Calu3 (cell line): ENCODE measurements at regions not wholly inside any gene's neighbourhood (a gene's known extent, or its start where the extent isn't known, plus 50 kb on each side); places are given as distances from the start of the nearest gene placed in this dataset.

Source experiments
- BruUV-seq: library from RNA; stranded (reverse); fragments of 400-500 nt; replicated peaks from 2 replicates; lab custom pipeline; 2021; lab: Mats Ljungman, UMichigan
- CTCF ChIA-PET: fragments of 300-600 bp; sonication (Branson Sonifier 250); formaldehyde crosslinking; loops from one replicate; lab custom pipeline; 2022; ENCODE audit warnings: antibody characterized with exemption; lab: Charles Lee
- DNase-seq: peaks from one replicate; pipeline ENCODE4 v3.0.0; 2022
- H3K27ac Mint-ChIP-seq: one replicate; pipeline ENCODE4 v1.8.0; 2022; ENCODE audit warnings: mixed read lengths; ENCODE audit not compliant: unreplicated experiment
- H3K27me3 Mint-ChIP-seq: one replicate; pipeline ENCODE4 v1.8.0; 2022; ENCODE audit warnings: mixed read lengths; ENCODE audit not compliant: unreplicated experiment
- H3K36me3 Mint-ChIP-seq: one replicate; pipeline ENCODE4 v1.8.0; 2022; ENCODE audit warnings: mild to moderate bottlenecking, moderate library complexity, mixed read lengths; ENCODE audit not compliant: insufficient read depth, unreplicated experiment
- H3K4me1 Mint-ChIP-seq: one replicate; pipeline ENCODE4 v1.8.0; 2022; ENCODE audit warnings: mild to moderate bottlenecking, low read depth, mixed read lengths; ENCODE audit not compliant: unreplicated experiment
- H3K4me3 Mint-ChIP-seq: one replicate; pipeline ENCODE4 v1.8.0; 2022; ENCODE audit warnings: mild to moderate bottlenecking, low read depth, moderate library complexity, mixed read lengths; ENCODE audit not compliant: unreplicated experiment
- H3K9me3 Mint-ChIP-seq: one replicate; pipeline ENCODE4 v1.8.0; 2022; ENCODE audit warnings: low read depth, mixed read lengths; ENCODE audit not compliant: unreplicated experiment
- CTCF ChIP-seq: fragments of 200-600 bp; IDR thresholded peaks from one replicate; pipeline ENCODE4 v1.8.0; 2022; ENCODE audit warnings: antibody characterized with exemption; ENCODE audit not compliant: unreplicated experiment
- intact Hi-C: fragments of 100-400 bp; cut with micrococcal nuclease; formaldehyde crosslinking; loops from one replicate; pipeline ENCODE4 v1.10.0; 2022; ENCODE audit not compliant: unreplicated experiment

GRCh38 chr9:89696780-89697179, 92.0 kb downstream of the GADD45G start:
- H3K9me3 Mint-ChIP-seq, result no peaks in the 10 kb centered on the region
- no TSS peak for BruUV-seq

GRCh38 chr9:89697553-89697952, 92.7 kb downstream of the GADD45G start:
- no peak for DNase-seq
- H3K27ac Mint-ChIP-seq, result no peak overlapping the region
- no peak for TF ChIP-seq CTCF
- no TSS peak for BruUV-seq
- no peak overlapping the region for H3K4me3 Mint-ChIP-seq
- no peaks in the 10 kb centered on the region for H3K9me3 Mint-ChIP-seq
- no peaks in the 10 kb centered on the region for H3K36me3 Mint-ChIP-seq
- intact Hi-C loops, result no loop called here
- CTCF ChIA-PET, result no interaction called here
- no peaks in the 10 kb centered on the region for H3K4me1 Mint-ChIP-seq
- peaks cover 85% of the 10 kb centered on the region for H3K27me3 Mint-ChIP-seq

More at GRCh38 chr9:89696780-89697179, 92.0 kb downstream of the GADD45G start:
- TF ChIP-seq CTCF, result no peak
- Mint-ChIP-seq H3K4me3 (no peak overlapping the region), H3K27ac (no peak overlapping the region), H3K27me3 (peaks cover 79% of the 10 kb centered on the region), H3K36me3 (no peaks in the 10 kb centered on the region), H3K4me1 (no peaks in the 10 kb centered on the region)
- no peak for DNase-seq
- CTCF ChIA-PET, result no interaction called here
- intact Hi-C loops, result no loop called here

- BruUV-seq, result no TSS peak
Observed at GRCh38 chr9:89698411-89699005, 93.7 kb downstream of the GADD45G start.

GRCh38 chr9:89699646-89700045, 94.8 kb downstream of the GADD45G start:
- CTCF ChIA-PET, result no interaction called here
- intact Hi-C loops, result no loop called here
- Mint-ChIP-seq H3K4me3 (no peak overlapping the region), H3K36me3 (no peaks in the 10 kb centered on the region), H3K9me3 (no peaks in the 10 kb centered on the region), H3K4me1 (no peaks in the 10 kb centered on the region), H3K27me3 (peaks cover 85% of the 10 kb centered on the region), H3K27ac (no peak overlapping the region)
- TF ChIP-seq CTCF, result no peak
- no peak for DNase-seq
- BruUV-seq, result no TSS peak

More at GRCh38 chr9:89698411-89699005, 93.7 kb downstream of the GADD45G start:
- Mint-ChIP-seq H3K4me3 (no peak overlapping the region), H3K36me3 (no peaks in the 10 kb centered on the region), H3K27ac (no peak overlapping the region), H3K9me3 (no peaks in the 10 kb centered on the region), H3K27me3 (peaks cover 85% of the 10 kb centered on the region), H3K4me1 (no peaks in the 10 kb centered on the region)
- no peak for TF ChIP-seq CTCF
- intact Hi-C loops, result no loop called here
- no peak for DNase-seq
- CTCF ChIA-PET, result no interaction called here
